ENCODE measurements at regions not wholly inside any gene's neighbourhood (a gene's known extent, or its start where the extent isn't known, plus 50 kb on each side); places are given as distances from the start of the nearest gene placed in this dataset.

DNA sequence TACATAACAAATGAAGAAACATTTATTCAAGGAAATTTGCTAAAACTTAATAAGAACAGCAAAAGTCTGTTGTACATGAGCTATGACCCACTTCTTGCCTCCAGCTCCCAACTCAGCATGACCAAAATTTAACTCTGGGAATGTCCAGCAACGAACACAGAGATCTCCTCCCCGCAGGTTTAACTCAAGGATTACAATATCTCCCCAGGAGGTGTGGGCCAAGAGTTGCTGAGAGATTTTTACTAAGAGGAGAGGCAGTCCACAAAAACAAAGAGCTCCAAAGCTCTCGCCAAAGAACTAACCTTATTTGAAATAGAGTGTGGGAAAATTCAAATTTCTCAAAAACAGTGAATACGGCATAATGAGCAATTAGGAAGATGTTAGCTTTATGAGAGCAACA, 318.5 kb downstream of the GRB14 start:
- TF ChIP-seq, protein P1, sequence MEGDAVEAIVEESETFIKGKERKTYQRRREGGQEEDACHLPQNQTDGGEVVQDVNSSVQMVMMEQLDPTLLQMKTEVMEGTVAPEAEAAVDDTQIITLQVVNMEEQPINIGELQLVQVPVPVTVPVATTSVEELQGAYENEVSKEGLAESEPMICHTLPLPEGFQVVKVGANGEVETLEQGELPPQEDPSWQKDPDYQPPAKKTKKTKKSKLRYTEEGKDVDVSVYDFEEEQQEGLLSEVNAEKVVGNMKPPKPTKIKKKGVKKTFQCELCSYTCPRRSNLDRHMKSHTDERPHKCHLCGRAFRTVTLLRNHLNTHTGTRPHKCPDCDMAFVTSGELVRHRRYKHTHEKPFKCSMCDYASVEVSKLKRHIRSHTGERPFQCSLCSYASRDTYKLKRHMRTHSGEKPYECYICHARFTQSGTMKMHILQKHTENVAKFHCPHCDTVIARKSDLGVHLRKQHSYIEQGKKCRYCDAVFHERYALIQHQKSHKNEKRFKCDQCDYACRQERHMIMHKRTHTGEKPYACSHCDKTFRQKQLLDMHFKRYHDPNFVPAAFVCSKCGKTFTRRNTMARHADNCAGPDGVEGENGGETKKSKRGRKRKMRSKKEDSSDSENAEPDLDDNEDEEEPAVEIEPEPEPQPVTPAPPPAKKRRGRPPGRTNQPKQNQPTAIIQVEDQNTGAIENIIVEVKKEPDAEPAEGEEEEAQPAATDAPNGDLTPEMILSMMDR (IDR thresholded peaks at IDR 0.05) = no peak
- TF ChIP-seq POLR2A (IDR thresholded peaks at IDR 0.05) = no peak
- intact Hi-C loops (cut with DNase I; ENCODE audit: low total_unique reads) = no loop called here
- 72 to 82% methylated on average over 4 of the region's 4 CpGs for WGBS, 2 donors
- no peak overlapping the region for H3K4me3 ChIP-seq (ENCODE audit: low read depth, poor library complexity, severe bottlenecking)
- no peak for DNase-seq (ENCODE audit: low spot score in 2 of 2)

DNA sequence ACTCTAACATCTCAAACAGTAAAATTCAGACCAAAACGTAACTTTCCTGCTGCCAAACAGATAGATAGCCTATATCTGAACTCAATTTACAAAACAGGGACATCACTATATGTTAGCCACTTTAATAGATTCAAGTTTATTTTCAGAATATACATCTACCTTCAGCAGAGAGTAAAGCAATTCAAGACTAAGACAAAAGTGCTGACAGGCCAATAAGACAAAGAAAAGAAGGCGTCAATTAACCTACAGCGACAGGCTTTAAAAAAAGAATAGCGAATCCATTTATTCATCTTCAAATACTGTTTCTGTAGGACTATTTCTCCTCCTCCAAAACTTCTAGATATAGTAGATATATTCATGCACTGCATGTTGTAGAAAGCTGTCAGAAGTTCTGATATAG, 333.0 kb downstream of the GRB14 start:
- TF ChIP-seq POLR2A (IDR thresholded peaks at IDR 0.05) = no peak
- TF ChIP-seq, protein P1 (IDR thresholded peaks at IDR 0.05) = no peak
- 74 to 82% methylated on average over 4 of the region's 4 CpGs for WGBS, 2 donors
- intact Hi-C loops (cut with DNase I; ENCODE audit: low total_unique reads) = no loop called here
- DNase-seq (ENCODE audit: low spot score in 2 of 2) = no peak
- H3K4me3 ChIP-seq (ENCODE audit: low read depth, poor library complexity, severe bottlenecking) = no peak overlapping the region

DNA sequence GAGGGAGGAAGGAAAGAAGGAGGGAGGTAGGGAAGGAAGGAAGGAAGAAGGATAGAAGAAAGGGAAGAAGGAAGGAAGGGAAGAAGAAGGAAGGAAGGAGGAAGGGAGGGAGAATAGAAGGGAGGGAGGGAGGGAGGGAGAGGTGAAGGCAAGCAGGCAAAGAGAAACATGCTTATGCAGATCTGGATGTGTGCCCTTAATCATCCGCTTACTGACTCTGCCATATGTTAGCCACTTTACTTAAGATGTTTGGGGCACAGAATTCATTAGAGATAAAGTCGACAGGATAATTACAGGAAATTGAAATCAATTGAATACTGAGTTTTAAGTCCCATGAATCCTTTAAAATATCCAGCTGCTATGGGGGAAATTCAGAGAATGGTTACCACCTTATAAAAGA, 334.2 kb downstream of the GRB14 start:
- intact Hi-C loops (cut with DNase I; ENCODE audit: low total_unique reads) = no loop called here
- DNase-seq (ENCODE audit: low spot score in 2 of 2) = no peak
- WGBS, 2 donors = 50 to 57% methylated on average over 2 of the region's 2 CpGs
- TF ChIP-seq, protein P1 (IDR thresholded peaks at IDR 0.05) = no peak
- no peak for TF ChIP-seq POLR2A (IDR thresholded peaks at IDR 0.05)
- H3K4me3 ChIP-seq (ENCODE audit: low read depth, poor library complexity, severe bottlenecking) = no peak overlapping the region

DNA sequence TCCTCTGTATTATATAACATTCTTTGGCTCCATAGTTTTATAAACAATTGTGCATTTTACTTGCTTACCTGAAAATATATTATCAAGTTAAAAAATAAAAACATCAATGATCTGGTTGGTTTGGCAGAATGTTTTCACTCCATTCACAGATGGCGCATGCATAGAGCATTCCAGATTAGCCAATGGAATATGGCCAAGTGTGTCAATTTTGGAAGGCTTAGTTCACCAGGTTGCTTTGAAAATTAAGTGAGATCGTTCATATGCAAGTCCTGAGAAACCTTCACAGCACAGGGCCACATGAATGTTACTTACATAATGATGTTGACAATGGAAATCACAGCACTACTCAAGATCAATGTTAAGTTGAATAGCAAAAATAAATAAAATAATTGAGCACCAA, 335.7 kb downstream of the GRB14 start:
- intact Hi-C loops (cut with DNase I; ENCODE audit: low total_unique reads) = no loop called here
- 77 to 90% methylated on average over 2 of the region's 2 CpGs for WGBS, 2 donors

DNA sequence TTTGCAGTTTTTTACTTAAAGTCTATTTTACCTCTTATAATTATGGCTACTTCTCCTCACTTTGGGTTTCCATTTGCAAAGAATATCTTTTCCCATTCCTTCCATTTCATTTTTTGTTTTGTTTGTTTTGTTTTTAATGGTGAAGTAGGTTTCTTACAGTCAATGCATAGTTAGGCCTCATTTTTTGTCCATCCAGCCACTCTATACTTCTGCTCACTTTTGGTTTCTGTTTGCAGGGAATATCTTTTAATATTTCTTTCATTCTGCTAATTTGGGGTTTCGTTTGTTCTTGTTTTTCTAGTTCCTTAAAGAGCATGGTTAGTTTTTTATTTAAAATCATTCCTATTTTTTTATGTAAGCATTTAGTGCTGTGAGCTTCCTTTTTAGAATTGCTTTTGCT, 339.4 kb downstream of the GRB14 start:
- no peak for DNase-seq (ENCODE audit: low spot score in 2 of 2)
- H3K4me3 ChIP-seq (ENCODE audit: low read depth, poor library complexity, severe bottlenecking) = no peak overlapping the region
- intact Hi-C loops (cut with DNase I; ENCODE audit: low total_unique reads) = no loop called here
- 71% methylated on average over 1 of the region's 1 CpG for WGBS, 2 donors
- TF ChIP-seq, protein P1 (IDR thresholded peaks at IDR 0.05) = no peak
- no peak for TF ChIP-seq POLR2A (IDR thresholded peaks at IDR 0.05)

More for the DNA sequence above, 335.7 kb downstream of the GRB14 start:
- H3K4me3 ChIP-seq (ENCODE audit: low read depth, poor library complexity, severe bottlenecking) = no peak overlapping the region
- no peak for TF ChIP-seq POLR2A (IDR thresholded peaks at IDR 0.05)
- TF ChIP-seq, protein P1 (IDR thresholded peaks at IDR 0.05) = no peak
- DNase-seq (ENCODE audit: low spot score in 2 of 2) = no peak

DNA sequence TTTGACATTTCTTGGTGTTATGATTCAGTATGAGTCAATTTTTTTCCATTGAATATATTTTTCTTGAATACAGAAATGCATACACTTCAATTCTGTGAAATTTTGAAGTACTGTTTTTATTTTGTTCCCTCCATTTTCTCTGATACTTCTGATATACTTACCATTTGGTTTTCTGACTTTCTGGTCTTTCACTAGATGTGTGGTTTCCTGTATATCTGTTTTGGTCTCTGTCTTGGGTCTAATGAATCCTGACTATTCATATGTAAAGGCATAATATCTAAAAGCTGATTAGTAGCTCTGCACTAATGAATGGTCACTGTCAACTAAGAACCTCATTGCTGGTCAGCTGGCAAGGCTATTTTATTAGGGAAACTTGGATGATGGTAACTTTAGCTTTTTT, 345.6 kb downstream of the GRB14 start:
- intact Hi-C loops (cut with DNase I; ENCODE audit: low total_unique reads) = no loop called here
- H3K4me3 ChIP-seq (ENCODE audit: low read depth, poor library complexity, severe bottlenecking) = no peak overlapping the region
- no peak for TF ChIP-seq POLR2A (IDR thresholded peaks at IDR 0.05)
- TF ChIP-seq, protein P1 (IDR thresholded peaks at IDR 0.05) = no peak
- DNase-seq (ENCODE audit: low spot score in 2 of 2) = no peak

All from lower leg skin (tissue), 4 donors.